ENCODE measurements at regions not wholly inside any gene's neighbourhood (a gene's known extent, or its start where the extent isn't known, plus 50 kb on each side); places are given as distances from the start of the nearest gene placed in this dataset.

DNA sequence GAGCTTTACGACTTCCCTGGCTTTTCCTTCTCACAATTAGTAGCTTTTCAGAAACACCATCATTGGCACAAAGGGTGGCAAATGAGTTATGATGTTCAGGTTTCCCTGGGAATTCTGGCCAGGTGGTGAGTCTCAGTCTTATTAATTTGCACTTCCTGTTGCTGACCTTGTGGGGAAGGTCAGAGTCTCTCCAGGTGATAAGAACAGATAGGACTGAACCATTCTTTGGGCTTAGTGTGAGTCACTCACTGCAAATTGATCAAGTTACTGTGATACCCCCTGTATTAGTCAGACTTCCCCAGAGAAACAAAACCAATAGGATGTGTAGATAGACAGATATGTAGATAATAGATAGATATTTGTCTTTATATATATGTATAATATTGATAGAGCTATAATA lies 53.8 kb upstream of the RANBP3L start:
- no peak for DNase-seq

DNA sequence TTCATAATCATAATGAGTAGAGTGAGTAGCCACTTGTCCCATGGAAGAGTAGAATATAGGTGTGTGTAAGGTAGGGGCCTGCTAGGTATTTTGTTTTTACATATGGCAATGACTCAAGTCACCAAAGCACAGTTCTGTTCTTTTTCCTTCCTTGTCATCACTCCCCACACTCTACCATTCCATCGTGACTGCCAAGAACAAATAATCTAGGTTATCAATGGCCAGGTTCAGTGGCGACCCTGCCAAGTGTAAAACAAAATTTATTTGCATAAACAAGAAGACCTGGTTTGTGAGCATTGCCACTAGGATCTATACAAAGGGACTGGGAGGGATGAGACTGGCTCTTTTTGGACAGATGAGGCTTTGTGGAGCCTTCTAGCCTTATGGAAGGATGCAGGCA lies 55.2 kb upstream of the RANBP3L start:
- DNase-seq: no peak

DNA sequence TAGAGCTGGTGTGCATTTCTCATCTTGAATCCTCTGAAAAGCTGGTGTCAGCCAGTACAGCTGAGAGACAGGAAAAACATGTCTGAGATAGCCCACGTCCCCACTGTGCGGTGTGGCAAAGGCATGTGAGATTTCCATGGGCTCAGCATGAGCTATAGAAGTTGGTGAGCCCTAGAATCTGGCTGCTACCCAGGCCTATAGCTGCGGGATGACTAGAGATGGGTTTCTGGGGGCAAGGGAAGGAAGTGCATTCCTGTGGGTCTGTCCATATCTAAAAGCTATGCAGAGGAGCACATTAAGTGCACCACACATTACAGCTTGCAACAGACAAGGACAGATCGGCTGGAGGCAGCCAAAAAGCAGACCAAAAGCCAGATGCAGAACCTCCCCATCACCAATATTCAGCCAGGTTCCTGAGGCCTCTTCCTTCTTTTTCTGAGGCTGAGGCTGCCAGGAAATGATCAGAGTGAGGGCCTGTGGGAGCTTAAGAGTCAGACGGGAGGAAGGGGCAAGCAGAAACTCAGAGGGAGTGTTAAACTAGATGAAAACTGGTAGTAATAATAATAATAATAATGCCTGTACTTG lies 55.8 kb upstream of the RANBP3L start:
- no peak for DNase-seq

DNA sequence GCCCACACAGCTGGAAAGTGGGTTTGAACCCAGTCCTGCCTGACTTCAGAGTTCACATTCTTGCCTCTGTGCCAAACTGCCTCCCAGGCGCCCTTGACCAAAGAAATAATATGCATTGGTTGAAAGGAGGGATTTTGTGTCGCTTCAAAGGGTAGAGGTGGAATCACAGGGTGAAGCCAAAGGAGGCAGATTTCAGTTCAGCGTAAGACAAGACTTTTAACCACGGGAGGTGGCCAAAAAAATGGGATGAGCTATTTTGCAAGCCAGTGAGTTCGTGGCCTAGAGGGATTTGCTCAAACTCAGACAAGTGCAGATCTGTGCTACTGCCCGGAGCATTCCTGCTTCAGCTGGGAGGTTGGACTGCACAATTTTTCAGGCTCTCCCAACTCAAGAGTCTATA lies 57.6 kb upstream of the RANBP3L start:
- no peak for DNase-seq

DNA sequence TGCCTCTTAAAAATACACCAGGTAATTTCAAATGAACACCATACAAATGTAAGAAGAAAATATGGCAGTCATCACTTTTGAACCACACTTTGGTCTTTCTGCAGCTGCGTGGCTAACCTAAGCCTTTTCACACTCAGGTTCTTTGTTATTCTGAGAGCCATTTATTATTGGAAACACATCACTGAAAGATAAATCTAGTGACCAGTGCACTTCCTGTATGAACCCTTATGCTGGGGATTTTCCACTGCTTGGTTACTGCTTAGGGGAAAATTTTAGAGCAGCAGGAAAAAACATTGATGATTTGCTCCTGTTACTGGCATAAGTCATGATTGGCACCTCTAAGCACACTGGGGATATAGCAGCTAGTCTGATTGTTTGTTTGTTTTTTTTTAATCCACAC lies 58.6 kb upstream of the RANBP3L start:
- no peak for DNase-seq

DNA sequence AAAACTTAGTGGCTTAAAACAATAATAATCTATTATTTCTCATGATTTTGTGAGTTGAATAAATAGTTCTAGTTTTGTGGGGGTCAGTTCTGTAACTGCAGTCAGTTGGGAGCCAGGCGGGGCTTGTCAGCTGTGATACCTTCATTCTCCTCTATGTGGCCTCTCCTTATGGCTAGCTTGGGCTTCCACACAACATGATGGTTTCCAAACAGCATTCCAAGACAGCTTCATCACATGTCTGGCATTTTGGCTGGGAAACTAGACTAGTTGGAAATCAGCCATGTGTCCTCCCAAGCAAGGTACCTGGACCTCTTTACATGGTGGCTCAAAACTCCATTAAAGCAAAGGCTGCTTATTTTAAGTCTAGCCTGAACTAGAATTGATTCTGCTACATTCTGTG lies 61.4 kb upstream of the RANBP3L start:
- DNase-seq: no peak

GRCh38 chr5:36363744-36364143 lies 62.0 kb upstream of the RANBP3L start:
- no peak for DNase-seq

DNA sequence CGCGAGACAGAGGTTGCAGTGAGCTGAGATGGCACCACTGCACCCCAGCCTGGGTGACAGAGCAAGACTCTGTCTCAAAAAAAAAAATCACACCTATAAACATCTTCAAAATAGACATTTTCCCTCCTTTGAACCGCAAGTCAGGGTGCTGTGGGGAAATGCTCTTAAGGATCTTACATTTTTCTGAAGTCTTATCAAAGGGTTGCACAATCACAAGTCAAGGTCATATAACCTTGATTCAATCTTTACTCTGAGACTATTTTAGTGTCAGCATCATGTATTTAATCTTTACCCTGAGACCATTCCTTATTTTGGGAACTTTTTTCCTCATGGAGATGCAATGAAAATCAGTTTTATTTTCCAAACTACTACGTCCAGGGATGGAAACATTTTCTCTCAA lies 62.8 kb upstream of the RANBP3L start:
- DNase-seq: no peak

- DNase-seq: no peak
These were observed 64.2 kb upstream of the RANBP3L start for GRCh38 chr5:36365896-36366295.

- no peak for DNase-seq
These were observed 65.2 kb upstream of the RANBP3L start for GRCh38 chr5:36366883-36367282.

GRCh38 chr5:36367524-36367923 lies 65.8 kb upstream of the RANBP3L start:
- DNase-seq: no peak

GRCh38 chr5:36369219-36369690 lies 67.6 kb upstream of the RANBP3L start:
- no peak for DNase-seq

DNA sequence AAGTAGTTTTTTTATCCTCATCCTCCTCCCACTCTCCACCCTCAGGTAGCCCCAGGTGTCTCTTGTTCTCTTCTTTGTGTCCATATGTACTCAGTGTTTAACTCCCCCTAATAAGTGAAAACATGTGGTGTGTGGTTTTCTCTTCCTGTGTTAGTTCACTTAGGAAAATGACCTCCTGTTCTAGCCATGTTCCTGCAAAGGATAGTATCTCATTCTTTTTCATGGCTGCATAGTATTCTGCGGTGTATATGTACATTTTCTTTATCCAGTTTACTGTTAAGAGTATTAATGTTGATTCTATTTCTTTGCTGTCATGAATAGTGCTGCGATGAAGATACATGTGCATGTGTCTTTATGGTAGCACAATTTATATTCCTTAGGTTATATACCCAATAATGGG lies 68.4 kb upstream of the RANBP3L start:
- DNase-seq: no peak

- DNase-seq: no peak
These were observed 69.7 kb upstream of the RANBP3L start for GRCh38 chr5:36371366-36371765.

DNA sequence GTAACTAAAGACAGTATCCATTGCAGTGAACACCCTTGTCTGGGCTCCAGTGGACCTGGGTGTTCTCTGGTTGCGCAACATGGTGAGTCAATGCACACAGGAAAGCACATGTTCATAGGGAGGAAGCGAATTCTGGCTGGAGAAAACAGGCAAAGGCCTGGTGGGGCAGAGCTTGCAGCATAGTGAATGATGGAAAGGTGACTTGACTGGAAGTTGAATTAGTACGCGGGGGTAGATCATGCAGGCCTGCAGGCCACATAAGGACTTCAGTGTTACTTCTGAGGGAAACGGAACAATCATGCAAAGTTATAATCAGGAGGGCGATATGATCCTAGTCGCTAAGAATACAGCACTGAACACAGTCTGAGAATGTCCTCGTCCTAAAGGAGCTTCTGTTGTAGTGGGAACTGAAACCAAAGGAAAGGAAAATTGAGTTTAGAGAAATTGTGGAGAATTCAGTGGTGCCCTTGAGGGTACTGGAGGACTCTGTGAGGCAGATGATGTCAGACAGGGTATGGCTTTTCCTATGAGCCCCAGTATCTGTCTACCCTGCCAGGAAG lies 71.9 kb upstream of the RANBP3L start:
- no peak for DNase-seq

GRCh38 chr5:36374266-36374862 lies 72.7 kb upstream of the RANBP3L start:
- DNase-seq: no peak

DNA sequence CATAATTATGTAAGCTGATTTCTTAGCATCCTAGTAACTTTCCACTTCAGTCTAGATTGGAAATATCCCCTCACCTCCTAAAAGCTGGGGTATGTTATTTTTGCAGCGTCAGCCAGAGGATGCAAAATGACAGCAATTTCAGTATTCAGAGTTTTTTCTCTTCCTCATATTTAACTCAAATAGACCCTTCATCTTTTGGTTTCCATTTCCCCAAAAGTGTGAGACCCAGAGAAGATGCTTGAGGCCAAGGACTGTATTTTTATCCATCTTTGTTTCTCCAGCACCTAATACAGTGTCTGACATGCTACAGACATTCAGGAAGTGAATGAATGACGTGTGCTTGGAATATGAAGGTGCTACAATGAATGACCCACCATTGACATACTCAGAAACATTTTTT lies 75.5 kb upstream of the RANBP3L start:
- no peak for DNase-seq

- no peak for DNase-seq
These were observed 76.8 kb upstream of the RANBP3L start for GRCh38 chr5:36378551-36378950.

- no peak for DNase-seq
These were observed 81.2 kb upstream of the RANBP3L start for GRCh38 chr5:36382890-36383289.

DNA sequence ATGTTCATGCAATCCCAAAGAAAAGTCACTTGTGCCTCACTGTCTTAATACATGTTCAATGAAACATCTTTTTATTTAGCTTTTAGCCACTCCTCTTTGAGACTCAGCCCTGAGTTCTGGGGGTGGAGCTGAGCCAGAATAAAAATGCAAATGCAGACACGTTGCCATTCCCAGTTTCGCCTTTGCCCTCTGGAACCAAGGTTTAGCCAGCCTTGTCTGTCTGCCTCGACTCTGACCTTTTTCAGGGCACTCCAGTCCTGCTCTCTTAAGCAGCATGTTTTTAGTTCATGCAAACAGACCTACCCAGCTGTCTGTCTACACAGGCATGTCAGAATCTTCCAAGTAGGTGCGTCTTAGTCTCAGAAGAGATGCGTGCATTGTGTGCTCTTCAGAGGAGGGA lies 82.2 kb upstream of the RANBP3L start:
- no peak for DNase-seq

- DNase-seq: no peak
These were observed 83.1 kb upstream of the RANBP3L start for GRCh38 chr5:36384845-36385244.

DNA sequence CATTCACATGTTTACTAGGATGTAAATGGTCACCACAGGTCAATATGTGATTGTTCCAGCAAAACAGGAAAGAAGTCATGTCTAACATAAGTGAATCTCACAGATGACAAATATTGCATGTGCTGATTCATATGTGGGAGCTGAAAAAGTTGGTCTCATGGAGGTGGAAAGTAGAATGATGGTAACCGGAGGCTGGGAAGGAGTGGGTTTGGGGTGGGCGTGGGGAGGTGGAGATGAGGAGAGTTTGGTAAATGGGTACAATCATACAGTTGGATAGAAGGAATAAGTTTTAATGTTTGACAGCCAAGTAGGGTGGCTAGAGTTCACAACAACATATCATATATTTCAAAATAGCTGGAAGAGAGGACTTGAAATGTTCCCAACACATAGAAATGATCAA lies 83.8 kb upstream of the RANBP3L start:
- no peak for DNase-seq

DNA sequence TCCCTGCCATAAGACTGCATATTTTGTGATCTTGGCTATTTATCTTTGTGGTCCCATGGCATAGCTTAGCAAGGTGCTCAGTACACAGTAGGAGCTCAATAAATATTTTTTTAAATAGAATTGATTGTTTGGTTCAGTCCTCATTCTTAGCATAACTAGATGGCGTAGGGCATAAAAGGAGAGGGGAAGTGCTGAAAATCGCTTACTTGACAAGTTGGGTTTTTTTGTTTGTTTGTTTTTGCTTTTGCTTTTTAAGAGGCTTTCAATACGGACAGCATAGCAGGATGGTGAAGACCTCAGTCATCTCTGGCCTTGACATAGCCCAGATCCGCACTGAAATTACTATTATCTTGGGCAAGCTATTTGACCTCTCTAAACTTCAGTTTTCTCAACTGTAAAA lies 86.6 kb upstream of the RANBP3L start:
- no peak for DNase-seq

GRCh38 chr5:36389245-36389644 lies 87.5 kb upstream of the RANBP3L start:
- DNase-seq: no peak

DNA sequence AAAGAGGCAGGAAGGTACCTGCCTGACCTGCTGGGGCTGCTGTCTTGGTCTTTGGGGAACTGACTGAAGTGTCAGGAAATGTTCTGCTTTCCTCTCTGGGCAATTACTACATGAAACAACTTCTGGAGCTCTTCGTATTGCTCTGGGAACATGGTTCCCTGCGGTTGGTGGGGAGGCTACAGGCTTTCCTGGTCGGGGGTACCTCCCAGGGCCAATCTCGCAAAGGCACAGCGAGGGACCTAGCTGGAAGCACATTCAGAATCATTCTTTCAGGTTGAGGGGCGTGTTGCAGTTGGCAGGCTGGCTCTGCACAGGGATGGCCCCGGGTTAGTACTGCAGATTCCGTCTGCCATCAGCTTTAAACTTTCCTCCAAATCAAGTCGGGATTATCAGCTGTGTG lies 88.9 kb upstream of the RANBP3L start:
- no peak for DNase-seq

Data from NCI-H69 (cell line).